GM12872 (cell line): ENCODE measurements at regions not wholly inside any gene's neighbourhood (a gene's known extent, or its start where the extent isn't known, plus 50 kb on each side); places are given as distances from the start of the nearest gene placed in this dataset.

Source experiments
- TF ChIP-seq, protein P1 (sequence below): IDR thresholded peaks from 3 replicates; pipeline ENCODE4 v1.5.1; 2011; ENCODE audit warnings: low read depth, mild to moderate bottlenecking, low read length, moderate library complexity; ENCODE audit not compliant: insufficient read depth

GRCh38 chr2:108167699-108168098, 72.1 kb upstream of the SULT1C3 start:
- TF ChIP-seq, protein P1, sequence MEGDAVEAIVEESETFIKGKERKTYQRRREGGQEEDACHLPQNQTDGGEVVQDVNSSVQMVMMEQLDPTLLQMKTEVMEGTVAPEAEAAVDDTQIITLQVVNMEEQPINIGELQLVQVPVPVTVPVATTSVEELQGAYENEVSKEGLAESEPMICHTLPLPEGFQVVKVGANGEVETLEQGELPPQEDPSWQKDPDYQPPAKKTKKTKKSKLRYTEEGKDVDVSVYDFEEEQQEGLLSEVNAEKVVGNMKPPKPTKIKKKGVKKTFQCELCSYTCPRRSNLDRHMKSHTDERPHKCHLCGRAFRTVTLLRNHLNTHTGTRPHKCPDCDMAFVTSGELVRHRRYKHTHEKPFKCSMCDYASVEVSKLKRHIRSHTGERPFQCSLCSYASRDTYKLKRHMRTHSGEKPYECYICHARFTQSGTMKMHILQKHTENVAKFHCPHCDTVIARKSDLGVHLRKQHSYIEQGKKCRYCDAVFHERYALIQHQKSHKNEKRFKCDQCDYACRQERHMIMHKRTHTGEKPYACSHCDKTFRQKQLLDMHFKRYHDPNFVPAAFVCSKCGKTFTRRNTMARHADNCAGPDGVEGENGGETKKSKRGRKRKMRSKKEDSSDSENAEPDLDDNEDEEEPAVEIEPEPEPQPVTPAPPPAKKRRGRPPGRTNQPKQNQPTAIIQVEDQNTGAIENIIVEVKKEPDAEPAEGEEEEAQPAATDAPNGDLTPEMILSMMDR = no peak

DNA sequence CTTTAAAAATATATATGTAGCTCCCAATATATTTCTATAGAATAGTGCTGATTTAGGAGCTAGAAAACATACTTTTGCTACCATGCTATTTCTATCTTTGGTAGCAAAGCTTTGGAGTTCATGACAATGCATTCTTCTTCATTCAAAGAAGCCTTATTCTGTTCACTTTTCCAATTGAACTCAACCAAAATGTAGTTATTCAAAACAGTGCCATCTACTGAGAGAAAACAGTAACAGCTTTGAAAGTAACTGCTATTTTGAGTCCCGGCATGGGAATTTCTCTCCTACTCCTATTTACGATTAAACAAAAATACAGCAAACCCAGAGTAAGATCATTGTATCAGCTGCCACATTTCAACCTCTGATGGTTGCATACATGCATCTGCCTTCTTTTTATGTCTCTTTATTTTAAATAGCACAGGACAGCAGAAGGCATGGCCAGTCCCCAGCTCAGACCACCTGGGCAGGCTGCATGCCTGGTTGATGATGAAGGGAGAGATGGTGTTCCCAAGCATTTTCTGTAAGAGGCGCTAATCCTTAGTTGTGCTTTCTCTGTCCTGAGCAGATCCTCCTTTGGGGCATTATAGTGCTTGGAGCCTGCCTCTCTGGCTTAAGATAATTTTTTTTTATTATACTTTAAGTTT, 69.7 kb upstream of the SULT1C3 start:
- TF ChIP-seq, protein P1 = peak; percentile 46; the same call in 2 of the 3 replicates

GRCh38 chr2:108171657-108172056, 68.1 kb upstream of the SULT1C3 start:
- TF ChIP-seq, protein P1 = no peak

DNA sequence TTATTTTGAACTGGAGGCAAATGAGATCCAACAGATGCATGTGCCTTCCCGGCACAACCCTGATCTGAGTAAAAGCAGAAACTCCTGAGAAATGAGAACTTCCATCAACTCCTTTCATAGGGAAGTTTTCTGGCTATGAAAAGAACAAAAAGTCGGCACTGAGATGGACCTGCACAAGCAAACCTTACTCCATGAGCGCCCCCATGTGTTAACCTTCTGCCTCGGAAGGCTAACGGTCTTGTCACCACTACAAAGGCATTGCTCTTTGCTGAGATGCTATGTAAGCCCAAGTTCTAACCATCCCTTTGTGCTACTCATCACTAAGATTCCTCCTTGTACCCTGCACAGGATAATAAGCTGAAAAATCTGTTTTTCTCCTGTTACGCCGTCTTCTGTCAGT, 57.3 kb upstream of the SULT1C3 start:
- TF ChIP-seq, protein P1 = peak; percentile 38

DNA sequence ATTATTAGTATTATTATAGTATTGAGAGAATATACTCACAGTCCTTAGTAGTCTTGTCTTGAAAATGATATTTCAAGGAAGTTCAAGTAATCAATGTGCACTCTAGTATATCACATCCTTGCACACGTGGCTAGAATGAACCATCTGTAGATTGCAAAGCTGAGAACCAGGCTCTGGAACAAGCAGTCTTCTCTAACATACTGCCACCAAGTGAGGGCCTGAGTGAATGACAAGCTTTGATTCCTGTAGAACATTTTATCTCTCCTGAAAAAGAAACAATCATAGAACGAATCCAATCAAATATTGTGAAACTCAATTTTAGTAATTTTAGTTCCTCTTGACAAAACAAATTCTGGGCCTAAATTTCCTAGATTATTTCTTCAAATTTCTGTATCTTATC, 55.3 kb upstream of the SULT1C3 start:
- TF ChIP-seq, protein P1 = peak; percentile 51; the same call in 2 of the 3 replicates

DNA sequence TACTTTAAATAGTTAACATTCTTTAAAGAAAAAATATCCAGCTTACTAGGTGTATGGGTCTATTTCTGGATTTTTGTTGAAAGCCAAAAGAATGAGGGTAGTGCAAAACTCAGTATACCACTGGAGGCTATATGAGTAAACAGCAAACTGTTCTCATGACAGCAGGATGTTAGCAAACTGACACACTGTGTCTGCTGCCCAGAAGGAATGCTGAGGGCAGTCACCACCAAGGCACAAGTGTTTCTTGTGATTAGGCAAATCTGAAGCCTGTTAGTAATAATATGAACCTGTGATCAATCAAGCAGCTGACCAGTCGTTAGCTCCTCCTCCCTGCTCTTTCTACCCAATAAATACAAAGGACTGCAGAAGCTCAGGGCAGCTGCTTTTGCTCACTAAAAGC, 50.5 kb upstream of the SULT1C3 start:
- TF ChIP-seq, protein P1 = no peak
